Sciatic nerve (tissue), 2 donors: ENCODE measurements at regions not wholly inside any gene's neighbourhood (a gene's known extent, or its start where the extent isn't known, plus 50 kb on each side); places are given as distances from the start of the nearest gene placed in this dataset.

Source experiments
- ATAC-seq: fragments of 200-7000 bp; cut with Tn5 transposase; one replicate; pipeline ENCODE4 v1.9.1; 2020; ENCODE audit warnings: mild to moderate bottlenecking, moderate library complexity
- DNase-seq: peaks from one replicate; pipeline ENCODE4 v3.0.0-alpha.2; 2020; ENCODE audit warnings: low spot score
- intact Hi-C: fragments of 100-400 bp; cut with DNase I; formaldehyde crosslinking; loops from one replicate; pipeline ENCODE4 v1.14.2; 2022
- donor health status: DM: no; HTN: no; CAD: no.
- donor health status: DM: no; HTN: no; CAD: no.

GRCh38 chr3:187944390-187945179, 199.3 kb upstream of the BCL6 start:
- ATAC-seq (no peak), DNase-seq (no peak)
- intact Hi-C loops: no loop called here

- no peak for ATAC-seq
- DNase-seq: no peak
- intact Hi-C loops: no loop called here
Measured at GRCh38 chr3:187945374-187945773, 200.1 kb upstream of the BCL6 start.

- ATAC-seq (peak; percentile 43), DNase-seq (no peak)
- intact Hi-C loops: no loop called here
Measured at GRCh38 chr3:187946163-187946691, 201.0 kb upstream of the BCL6 start.

GRCh38 chr3:187946981-187947380, 201.7 kb upstream of the BCL6 start:
- intact Hi-C loops: no loop called here
- DNase-seq (no peak), ATAC-seq (no peak)

GRCh38 chr3:187947927-187948682, 202.8 kb upstream of the BCL6 start:
- intact Hi-C loops: no loop called here
- ATAC-seq: no peak
- no peak for DNase-seq

- DNase-seq (no peak), ATAC-seq (no peak)
- intact Hi-C loops: no loop called here
Measured at GRCh38 chr3:187949093-187949820, 204.0 kb upstream of the BCL6 start.

- intact Hi-C loops: no loop called here
- ATAC-seq (no peak), DNase-seq (no peak)
Measured at GRCh38 chr3:187950671-187951070, 203.3 kb upstream of the LPP start.

GRCh38 chr3:187951452-187952190, 202.3 kb upstream of the LPP start:
- no peak for DNase-seq
- intact Hi-C loops: no loop called here
- ATAC-seq: no peak

GRCh38 chr3:187952849-187953248, 201.1 kb upstream of the LPP start:
- no peak for DNase-seq
- intact Hi-C loops: no loop called here
- no peak for ATAC-seq

- intact Hi-C loops: no loop called here
- ATAC-seq (no peak), DNase-seq (no peak)
Measured at GRCh38 chr3:187954516-187954872, 199.5 kb upstream of the LPP start.

- intact Hi-C loops: no loop called here
- DNase-seq (peak; percentile 63), ATAC-seq (peak; percentile 93)
Measured at GRCh38 chr3:187954873-187955586, 198.9 kb upstream of the LPP start.

- intact Hi-C loops: no loop called here
- ATAC-seq (no peak), DNase-seq (no peak)
Measured at GRCh38 chr3:187955587-187955952, 198.4 kb upstream of the LPP start.

GRCh38 chr3:187957165-187957581, 196.8 kb upstream of the LPP start:
- intact Hi-C loops: no loop called here
- ATAC-seq (peak; percentile 22), DNase-seq (no peak)

- no peak for ATAC-seq
- intact Hi-C loops: no loop called here
- no peak for DNase-seq
Measured at GRCh38 chr3:187957582-187957981, 196.4 kb upstream of the LPP start.

- DNase-seq: no peak
- ATAC-seq: no peak
- intact Hi-C loops: no loop called here
Measured at GRCh38 chr3:187958432-187959003, 195.4 kb upstream of the LPP start.

- intact Hi-C loops: no loop called here
- DNase-seq (no peak), ATAC-seq (peak; percentile 18)
Measured at GRCh38 chr3:187960820-187961219, 193.1 kb upstream of the LPP start.

- intact Hi-C loops: no loop called here
- DNase-seq (no peak), ATAC-seq (no peak)
Measured at GRCh38 chr3:187961366-187961765, 192.6 kb upstream of the LPP start.

- DNase-seq (no peak), ATAC-seq (no peak)
- intact Hi-C loops: no loop called here
Measured at GRCh38 chr3:187963003-187963676, 190.8 kb upstream of the LPP start.
